Suprapubic skin (tissue), 4 donors: ENCODE measurements at regions not wholly inside any gene's neighbourhood (a gene's known extent, or its start where the extent isn't known, plus 50 kb on each side); places are given as distances from the start of the nearest gene placed in this dataset.

ENCODE experiments used
- DNase-seq, 2 donors: peaks; one replicate each; pipeline ENCODE4 v3.0.0-alpha.2; 2019; ENCODE audit warnings: low spot score in 2 of 2
- H3K27ac ChIP-seq: fragments of 200-600 bp; sonication (generic); one replicate; pipeline ENCODE4 v1.5.1; 2019
- H3K27me3 ChIP-seq: fragments of 200-600 bp; sonication (generic); one replicate; pipeline ENCODE4 v1.5.1; 2019
- H3K36me3 ChIP-seq: fragments of 200-600 bp; sonication (generic); one replicate; pipeline ENCODE4 v1.5.1; 2019
- H3K4me1 ChIP-seq: fragments of 200-600 bp; sonication (generic); one replicate; pipeline ENCODE4 v1.5.1; 2019
- H3K4me3 ChIP-seq: fragments of 200-600 bp; sonication (generic); one replicate; pipeline ENCODE4 v1.5.1; 2019; ENCODE audit warnings: mild to moderate bottlenecking
- H3K9me3 ChIP-seq: fragments of 200-600 bp; sonication (generic); one replicate; pipeline ENCODE4 v1.5.1; 2019
- CTCF ChIP-seq, 2 donors: fragments of 200-600 bp in 1 of 2; fragments of 450-650 bp in 1 of 2; sonication (generic) in 1 of 2; IDR thresholded peaks; one replicate each; pipeline ENCODE4 v1.5.1; 2016 to 2019; ENCODE audit warnings: antibody characterized with exemption in 2 of 2, mild to moderate bottlenecking in 1 of 2, moderate library complexity in 1 of 2
- EP300 ChIP-seq: sonication (generic); formaldehyde crosslinking; IDR thresholded peaks from one replicate; pipeline ENCODE4 v1.6.1; 2017; ENCODE audit warnings: antibody characterized with exemption
- POLR2A ChIP-seq, 2 donors: fragments of 450-650 bp; IDR thresholded peaks; one replicate each; pipeline ENCODE4 v1.6.1; 2017; ENCODE audit warnings: antibody characterized with exemption in 2 of 2, mild to moderate bottlenecking in 2 of 2, moderate library complexity in 2 of 2
- POLR2AphosphoS5 ChIP-seq, 3 donors: sonication (generic); formaldehyde crosslinking; IDR thresholded peaks; one replicate each; pipeline ENCODE4 v1.6.1; 2017; ENCODE audit warnings: antibody characterized with exemption in 3 of 3
- WGBS: methylation state at CpG from one replicate; pipeline ENCODE4 v1.1.5; 2018; 5-methylcytosine and 5-hydroxymethylcytosine counted together

GRCh38 chr16:62989480-62989879, 953.2 kb upstream of the CDH8 start:
- no peak for DNase-seq
- no peak overlapping the region for H3K27ac ChIP-seq
- no peaks in the 10 kb centered on the region for H3K9me3 ChIP-seq
- TF ChIP-seq EP300 (no peak), POLR2A (IDR thresholded peaks at IDR 0.05) (no peak), CTCF (IDR thresholded peaks at IDR 0.05) (no peak), POLR2AphosphoS5 (IDR thresholded peaks at IDR 0.05) (no peak)
- H3K27me3 ChIP-seq: no peaks in the 10 kb centered on the region
- H3K4me1 ChIP-seq: no peaks in the 10 kb centered on the region
- H3K4me3 ChIP-seq: no peak overlapping the region
- 74% methylated on average over 1 of the region's 1 CpG for WGBS
- no peaks in the 10 kb centered on the region for H3K36me3 ChIP-seq

- Histone ChIP-seq H3K4me3 (no peak overlapping the region), H3K9me3 (no peaks in the 10 kb centered on the region), H3K36me3 (no peaks in the 10 kb centered on the region), H3K4me1 (no peaks in the 10 kb centered on the region), H3K27ac (no peak overlapping the region), H3K27me3 (no peaks in the 10 kb centered on the region)
- no peak for DNase-seq
- WGBS: 86% methylated on average over 1 of the region's 1 CpG
- no peak for TF ChIP-seq POLR2A (IDR thresholded peaks at IDR 0.05)
- TF ChIP-seq POLR2AphosphoS5 (IDR thresholded peaks at IDR 0.05): no peak
- no peak for TF ChIP-seq CTCF (IDR thresholded peaks at IDR 0.05)
- TF ChIP-seq EP300: no peak
Observed at GRCh38 chr16:62985722-62986121, 949.5 kb upstream of the CDH8 start.

GRCh38 chr16:62978451-62978850, 942.2 kb upstream of the CDH8 start:
- TF ChIP-seq POLR2AphosphoS5 (IDR thresholded peaks at IDR 0.05): no peak
- no peak for TF ChIP-seq EP300
- TF ChIP-seq CTCF (IDR thresholded peaks at IDR 0.05): no peak
- no peak for TF ChIP-seq POLR2A (IDR thresholded peaks at IDR 0.05)
- H3K9me3 ChIP-seq: no peaks in the 10 kb centered on the region
- H3K36me3 ChIP-seq: no peaks in the 10 kb centered on the region
- H3K27ac ChIP-seq: no peak overlapping the region
- DNase-seq: no peak
- H3K27me3 ChIP-seq: no peaks in the 10 kb centered on the region
- no peaks in the 10 kb centered on the region for H3K4me1 ChIP-seq
- no peak overlapping the region for H3K4me3 ChIP-seq

GRCh38 chr16:62977876-62978275, 941.6 kb upstream of the CDH8 start:
- Histone ChIP-seq H3K4me3 (no peak overlapping the region), H3K27ac (no peak overlapping the region), H3K36me3 (no peaks in the 10 kb centered on the region), H3K9me3 (no peaks in the 10 kb centered on the region), H3K27me3 (no peaks in the 10 kb centered on the region), H3K4me1 (no peaks in the 10 kb centered on the region)
- TF ChIP-seq CTCF (IDR thresholded peaks at IDR 0.05): no peak
- TF ChIP-seq POLR2A (IDR thresholded peaks at IDR 0.05): no peak
- TF ChIP-seq POLR2AphosphoS5 (IDR thresholded peaks at IDR 0.05): no peak
- no peak for TF ChIP-seq EP300
- 90% methylated on average over 1 of the region's 1 CpG for WGBS
- DNase-seq: no peak

GRCh38 chr16:62974424-62974823, 938.2 kb upstream of the CDH8 start:
- no peaks in the 10 kb centered on the region for H3K27me3 ChIP-seq
- no peaks in the 10 kb centered on the region for H3K4me1 ChIP-seq
- WGBS: 97% methylated on average over 1 of the region's 1 CpG
- DNase-seq: no peak
- H3K4me3 ChIP-seq: no peak overlapping the region
- TF ChIP-seq POLR2A (IDR thresholded peaks at IDR 0.05) (no peak), CTCF (IDR thresholded peaks at IDR 0.05) (no peak), EP300 (no peak), POLR2AphosphoS5 (IDR thresholded peaks at IDR 0.05) (no peak)
- no peaks in the 10 kb centered on the region for H3K9me3 ChIP-seq
- no peak overlapping the region for H3K27ac ChIP-seq
- no peaks in the 10 kb centered on the region for H3K36me3 ChIP-seq
